8988T (cell line): ENCODE measurements at regions not wholly inside any gene's neighbourhood (a gene's known extent, or its start where the extent isn't known, plus 50 kb on each side); places are given as distances from the start of the nearest gene placed in this dataset.

Source experiments
- DNase-seq: peaks from one replicate; pipeline ENCODE4 v3.0.0; 2011

- DNase-seq = no peak
Observed at GRCh38 chr2:18244845-18245244, 315.6 kb downstream of the RDH14 start.

GRCh38 chr2:18243816-18244215 is 316.6 kb downstream of the RDH14 start:
- DNase-seq = no peak

- DNase-seq = no peak
Observed at GRCh38 chr2:18242716-18243115, 317.7 kb downstream of the RDH14 start.

DNA sequence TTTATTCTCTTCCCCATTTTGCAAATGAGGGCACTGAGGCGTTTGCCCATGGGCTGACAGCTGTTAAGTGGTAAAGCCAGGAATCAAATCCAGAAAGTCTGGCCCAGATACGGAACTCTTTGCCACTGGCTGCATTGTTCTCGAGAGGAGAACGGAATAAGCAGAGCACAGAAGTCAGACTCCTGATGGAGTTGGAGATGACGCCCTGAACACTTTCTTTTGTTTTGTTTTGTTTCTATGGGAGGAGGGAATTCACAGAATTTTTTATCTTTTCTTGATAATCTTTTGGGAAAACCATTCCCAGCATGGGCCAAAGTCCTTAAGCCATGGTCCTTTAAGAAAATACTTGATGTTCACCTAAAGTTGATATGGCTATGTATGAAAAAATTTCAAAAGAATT is 322.2 kb downstream of the RDH14 start:
- no peak for DNase-seq

GRCh38 chr2:18237298-18237697 is 323.2 kb downstream of the RDH14 start:
- DNase-seq = no peak

- no peak for DNase-seq
Observed at GRCh38 chr2:18232731-18233438, 327.6 kb downstream of the RDH14 start.

- no peak for DNase-seq
Observed at GRCh38 chr2:18230668-18231067, 329.8 kb downstream of the RDH14 start.

- no peak for DNase-seq
Observed at GRCh38 chr2:18219676-18220075, 340.8 kb downstream of the RDH14 start.

GRCh38 chr2:18218160-18218933 is 339.9 kb downstream of the KCNS3 start:
- no peak for DNase-seq

- no peak for DNase-seq
Observed at GRCh38 chr2:18214936-18215335, 336.5 kb downstream of the KCNS3 start.

- DNase-seq = no peak
Observed at GRCh38 chr2:18213986-18214385, 335.5 kb downstream of the KCNS3 start.

GRCh38 chr2:18209934-18210639 is 331.6 kb downstream of the KCNS3 start:
- no peak for DNase-seq

DNA sequence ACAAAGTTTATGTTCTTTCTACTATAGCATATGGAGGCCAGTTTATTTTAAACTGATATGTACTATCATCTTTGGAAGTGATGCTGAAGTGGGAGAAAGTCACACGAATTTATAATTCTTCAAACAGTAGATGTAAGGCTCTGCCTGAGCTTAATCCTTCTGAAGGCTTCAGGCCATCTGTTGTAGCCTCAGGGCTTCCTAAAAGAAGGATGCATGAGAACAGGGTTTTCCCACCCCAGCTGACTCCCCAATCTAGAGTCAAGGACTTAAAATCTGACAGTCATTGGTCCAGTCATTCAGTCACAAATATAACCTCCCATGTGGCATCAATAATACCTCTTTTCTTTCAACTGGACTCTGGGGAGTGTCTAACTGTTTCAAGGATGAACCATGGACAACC is 330.5 kb downstream of the KCNS3 start:
- DNase-seq = no peak

DNA sequence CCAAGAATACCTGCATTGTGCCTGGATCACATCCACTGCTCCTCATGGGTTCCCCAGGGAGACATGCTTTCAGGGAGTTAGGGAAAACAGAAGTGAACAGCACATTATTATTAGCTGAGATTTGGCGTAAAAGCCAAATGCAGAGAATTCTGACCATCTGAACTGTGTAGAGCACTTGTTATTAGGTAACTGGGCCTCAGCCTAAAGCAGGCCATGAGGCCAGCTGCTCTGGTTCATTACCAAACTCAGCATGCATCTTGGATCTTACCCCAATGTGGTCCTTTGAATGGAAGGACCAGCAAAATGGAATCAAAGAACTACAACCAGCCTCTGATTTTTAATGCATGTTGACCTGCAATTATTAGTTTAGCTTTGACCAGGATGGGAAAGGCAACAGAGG is 322.3 kb downstream of the KCNS3 start:
- no peak for DNase-seq

DNA sequence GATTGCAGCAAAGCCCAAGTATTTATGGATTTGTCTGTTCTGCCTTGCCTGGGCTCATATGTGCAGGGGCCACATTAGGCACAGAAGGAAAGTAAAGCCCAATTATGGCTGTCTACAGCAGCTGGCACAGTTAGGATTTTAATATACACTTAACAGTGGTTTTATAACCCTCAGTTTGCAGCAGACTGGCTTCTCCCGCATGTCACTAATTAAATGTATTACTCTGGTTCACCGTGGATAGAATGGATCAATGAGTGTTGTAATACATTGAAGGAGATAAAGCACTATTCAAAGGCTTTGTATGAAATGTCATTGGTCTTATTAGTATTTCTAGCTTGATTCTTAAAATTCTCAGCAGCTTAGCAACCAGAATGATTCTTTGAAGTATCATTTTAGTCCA is 320.2 kb downstream of the KCNS3 start:
- no peak for DNase-seq

GRCh38 chr2:18194161-18194560 is 315.7 kb downstream of the KCNS3 start:
- no peak for DNase-seq

GRCh38 chr2:18186816-18187613 is 308.5 kb downstream of the KCNS3 start:
- DNase-seq = no peak

- no peak for DNase-seq
Observed at GRCh38 chr2:18182861-18183260, 304.4 kb downstream of the KCNS3 start.

DNA sequence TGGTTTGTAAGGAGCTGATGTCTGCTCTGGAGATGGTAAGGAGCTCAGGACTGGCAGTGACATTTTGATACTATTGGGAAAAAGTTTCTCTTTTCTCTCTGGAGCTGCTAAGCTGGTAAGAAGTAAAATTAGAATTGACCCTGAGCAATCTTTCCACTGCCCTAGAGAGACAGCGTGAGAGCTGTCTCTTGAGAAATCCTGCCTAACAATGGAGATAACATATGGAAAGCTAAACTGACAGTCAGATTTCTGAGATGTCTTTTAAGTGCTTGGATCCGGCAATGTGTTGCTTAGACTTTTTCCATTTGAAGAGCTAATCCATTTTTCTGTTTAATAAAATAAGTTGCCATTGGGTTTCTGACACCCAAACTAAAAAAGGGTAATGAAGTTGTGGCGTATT is 302.4 kb downstream of the KCNS3 start:
- DNase-seq = no peak

- no peak for DNase-seq
Observed at GRCh38 chr2:18180031-18180610, 301.7 kb downstream of the KCNS3 start.

- no peak for DNase-seq
Observed at GRCh38 chr2:18178736-18179349, 300.4 kb downstream of the KCNS3 start.

DNA sequence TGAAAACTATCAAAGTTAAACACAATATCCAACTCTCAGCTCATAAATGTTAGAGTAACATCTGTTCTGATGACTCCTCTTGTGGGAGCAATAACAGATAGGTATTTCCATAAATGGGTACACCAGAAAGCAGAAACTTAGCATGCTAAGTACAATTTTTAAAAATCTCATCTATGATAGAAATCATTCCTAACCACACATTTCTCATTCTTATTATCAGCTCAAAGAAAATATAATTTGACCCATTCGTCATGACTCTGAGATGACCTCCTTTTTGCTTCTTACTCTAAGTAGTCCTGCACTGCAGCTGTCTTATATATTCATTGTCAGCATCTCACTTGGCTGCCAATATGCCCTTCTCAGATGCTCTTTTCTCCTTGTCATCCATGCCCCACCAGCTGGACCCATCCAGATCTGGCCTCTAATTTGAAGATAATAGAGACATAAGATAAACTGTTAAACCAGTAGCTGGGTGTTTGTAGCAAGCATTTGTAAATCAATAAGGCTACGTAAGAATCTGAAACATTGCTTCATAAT is 298.3 kb downstream of the KCNS3 start:
- DNase-seq = no peak
